ENCODE measurements at regions not wholly inside any gene's neighbourhood (a gene's known extent, or its start where the extent isn't known, plus 50 kb on each side); places are given as distances from the start of the nearest gene placed in this dataset.

DNA sequence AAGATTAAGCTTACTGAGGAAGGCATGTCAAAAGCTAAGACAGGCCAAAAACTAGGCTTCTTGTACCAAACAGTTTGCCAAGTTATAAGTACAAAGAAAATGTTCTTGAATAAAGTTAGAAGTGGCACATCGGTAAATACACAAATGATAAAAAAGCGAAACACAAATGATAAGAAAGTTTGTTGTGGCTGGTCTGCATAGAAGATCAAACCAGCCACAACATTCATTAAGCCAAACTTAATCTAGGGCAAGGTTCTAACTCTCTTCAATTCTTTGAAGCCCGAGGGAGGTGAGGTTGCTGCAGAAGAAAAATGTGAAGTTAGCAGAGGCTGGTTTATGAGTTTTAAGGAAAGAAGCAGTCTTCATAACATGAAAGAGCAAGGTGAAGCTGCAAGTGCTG, 1119.6 kb upstream of the FLRT2 start:
- H3K36me3 ChIP-seq: no peaks in the 10 kb centered on the region
- H3K4me1 ChIP-seq: no peaks in the 10 kb centered on the region
- no peak overlapping the region for H3K27ac ChIP-seq
- H3K4me3 ChIP-seq: no peak overlapping the region
- no peak for TF ChIP-seq EP300 (IDR thresholded peaks at IDR 0.05)
- no peak for TF ChIP-seq POLR2AphosphoS5 (IDR thresholded peaks at IDR 0.05)
- TF ChIP-seq CTCF (IDR thresholded peaks at IDR 0.05): no peak
- no peak for TF ChIP-seq POLR2A (IDR thresholded peaks at IDR 0.05)
- intact Hi-C loops (cut with DNase I): no loop called here
- H3K27me3 ChIP-seq: no peaks in the 10 kb centered on the region
- 79 to 90% methylated on average over 3 of the region's 3 CpGs for whole genome bisulfite sequencing, 2 donors
- no peak for DNase-seq
- peaks cover 0 to 6% (median 0%) of the 10 kb centered on the region in 4 donors for H3K9me3 ChIP-seq

DNA sequence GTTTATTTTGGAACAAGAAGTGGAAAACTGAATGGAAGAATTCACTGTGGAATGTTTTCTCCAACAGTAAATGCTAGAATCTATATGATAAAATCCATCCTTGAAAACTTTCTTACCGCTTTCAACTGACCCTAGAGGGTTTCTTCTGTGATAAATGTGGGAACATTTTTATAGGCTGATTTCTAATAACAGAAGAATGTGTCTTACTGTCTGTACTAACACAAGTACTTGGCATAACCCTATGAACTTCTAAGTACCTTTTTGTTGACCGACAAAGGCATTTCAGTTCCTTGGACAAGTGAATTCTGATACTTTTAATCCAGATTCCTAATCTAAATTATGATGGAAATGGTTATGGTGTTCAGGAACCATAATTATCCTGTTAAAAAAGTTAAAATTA, 1109.7 kb upstream of the FLRT2 start:
- peaks cover 0 to 5% (median 1%) of the 10 kb centered on the region in 4 donors for H3K9me3 ChIP-seq
- DNase-seq: no peak
- no peaks in the 10 kb centered on the region for H3K36me3 ChIP-seq
- no peak overlapping the region for H3K4me3 ChIP-seq
- WGBS, 2 donors: 81 to 83% methylated on average over 2 of the region's 2 CpGs
- H3K27me3 ChIP-seq: no peaks in the 10 kb centered on the region
- H3K27ac ChIP-seq: no peak overlapping the region
- intact Hi-C loops (cut with DNase I): no loop called here
- no peak for TF ChIP-seq EP300 (IDR thresholded peaks at IDR 0.05)
- TF ChIP-seq CTCF (IDR thresholded peaks at IDR 0.05): no peak
- TF ChIP-seq POLR2A (IDR thresholded peaks at IDR 0.05): no peak
- no peak for TF ChIP-seq POLR2AphosphoS5 (IDR thresholded peaks at IDR 0.05)
- peaks cover 0 to 9% (median 4%) of the 10 kb centered on the region in 4 donors for H3K4me1 ChIP-seq

GRCh38 chr14:84421621-84422020, 1108.3 kb upstream of the FLRT2 start:
- no peak for TF ChIP-seq POLR2AphosphoS5 (IDR thresholded peaks at IDR 0.05)
- TF ChIP-seq POLR2A (IDR thresholded peaks at IDR 0.05): no peak
- TF ChIP-seq EP300 (IDR thresholded peaks at IDR 0.05): no peak
- TF ChIP-seq CTCF (IDR thresholded peaks at IDR 0.05): no peak
- Histone ChIP-seq H3K4me3 (no peak overlapping the region), H3K27me3 (no peaks in the 10 kb centered on the region), H3K27ac (no peak overlapping the region), H3K36me3 (no peaks in the 10 kb centered on the region), H3K4me1 (peaks cover 0 to 9% (median 4%) of the 10 kb centered on the region in 4 donors), H3K9me3 (peaks cover 0 to 5% (median 1%) of the 10 kb centered on the region in 4 donors)
- intact Hi-C loops (cut with DNase I): no loop called here
- no peak for DNase-seq

DNA sequence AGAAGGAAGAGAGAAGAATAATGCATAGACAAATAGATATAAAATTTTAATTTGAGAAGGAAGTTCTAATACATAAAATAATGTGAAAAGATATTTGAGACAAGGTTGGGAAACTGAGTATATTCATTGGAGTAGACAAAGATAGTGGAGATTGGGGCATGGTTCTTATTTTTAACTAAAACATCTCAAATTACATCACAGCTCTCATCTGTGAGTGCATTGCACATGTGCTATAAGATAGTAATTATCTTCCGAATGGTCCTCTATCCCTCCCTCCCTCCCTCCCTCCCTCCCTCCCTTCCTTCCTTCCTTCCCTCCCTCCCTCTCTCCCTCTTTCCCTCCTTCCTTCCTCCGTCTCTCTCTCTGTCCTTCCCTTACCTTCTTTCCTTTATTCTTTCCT, 1104.0 kb upstream of the FLRT2 start:
- no peak for DNase-seq
- intact Hi-C loops (cut with DNase I): no loop called here
- WGBS, 2 donors: 88% methylated on average over 2 of the region's 2 CpGs
- TF ChIP-seq EP300 (IDR thresholded peaks at IDR 0.05): no peak
- TF ChIP-seq POLR2AphosphoS5 (IDR thresholded peaks at IDR 0.05): no peak
- no peak for TF ChIP-seq POLR2A (IDR thresholded peaks at IDR 0.05)
- TF ChIP-seq CTCF (IDR thresholded peaks at IDR 0.05): no peak
- Histone ChIP-seq H3K4me1 (no peaks in the 10 kb centered on the region), H3K9me3 (no peaks in the 10 kb centered on the region), H3K27me3 (no peaks in the 10 kb centered on the region), H3K4me3 (no peak overlapping the region), H3K27ac (no peak overlapping the region), H3K36me3 (no peaks in the 10 kb centered on the region)

- intact Hi-C loops (cut with DNase I): no loop called here
- H3K27me3 ChIP-seq: no peaks in the 10 kb centered on the region
- no peak overlapping the region for H3K27ac ChIP-seq
- H3K9me3 ChIP-seq: no peaks in the 10 kb centered on the region
- no peak for DNase-seq
- no peaks in the 10 kb centered on the region for H3K36me3 ChIP-seq
- H3K4me1 ChIP-seq: no peaks in the 10 kb centered on the region
- TF ChIP-seq CTCF (IDR thresholded peaks at IDR 0.05) (no peak), EP300 (IDR thresholded peaks at IDR 0.05) (no peak), POLR2A (IDR thresholded peaks at IDR 0.05) (no peak), POLR2AphosphoS5 (IDR thresholded peaks at IDR 0.05) (no peak)
- no peak overlapping the region for H3K4me3 ChIP-seq
These were observed 1097.3 kb upstream of the FLRT2 start for GRCh38 chr14:84432676-84433075.

Data from sigmoid colon (tissue), 6 donors.